ENCODE measurements at regions not wholly inside any gene's neighbourhood (a gene's known extent, or its start where the extent isn't known, plus 50 kb on each side); places are given as distances from the start of the nearest gene placed in this dataset.

DNA sequence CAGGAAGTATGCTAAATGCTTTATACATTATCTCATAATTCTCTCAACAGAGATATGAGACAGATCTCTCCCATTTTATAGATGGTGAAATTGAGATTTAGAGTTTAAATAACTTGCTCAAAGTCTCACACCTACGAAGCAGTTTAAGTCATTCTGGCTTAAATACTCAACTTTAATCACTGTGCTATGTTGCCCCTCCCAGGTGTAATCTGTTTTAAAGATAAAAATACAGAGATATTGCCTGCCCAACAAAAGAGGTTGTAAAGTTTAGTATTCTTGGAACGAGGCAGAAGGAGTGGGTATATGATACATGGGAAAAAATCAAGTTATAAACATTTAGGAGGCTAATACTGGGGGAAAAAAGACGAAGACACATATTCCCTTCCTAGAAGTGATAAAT, 156.8 kb upstream of the LRIG3 start:
- no peaks in the 10 kb centered on the region for H3K36me3 ChIP-seq (ENCODE audit: control insufficient read depth, insufficient read depth, low read length)
- Mint-ChIP-seq H3K4me3 (no peak overlapping the region), H3K27me3 (ENCODE audit: insufficient read depth) (no peaks in the 10 kb centered on the region), H3K27ac (peak overlapping the region; percentile 53), H3K36me3 (ENCODE audit: low read depth) (no peaks in the 10 kb centered on the region), H3K4me1 (peaks cover 54% of the 10 kb centered on the region), H3K9me3 (no peaks in the 10 kb centered on the region)
- H3K9me3 ChIP-seq (ENCODE audit: control insufficient read depth, low read length): no peaks in the 10 kb centered on the region
- H3K27ac ChIP-seq (ENCODE audit: low read depth, low read length): peak overlapping the region; percentile 27
- TF ChIP-seq, protein P1, sequence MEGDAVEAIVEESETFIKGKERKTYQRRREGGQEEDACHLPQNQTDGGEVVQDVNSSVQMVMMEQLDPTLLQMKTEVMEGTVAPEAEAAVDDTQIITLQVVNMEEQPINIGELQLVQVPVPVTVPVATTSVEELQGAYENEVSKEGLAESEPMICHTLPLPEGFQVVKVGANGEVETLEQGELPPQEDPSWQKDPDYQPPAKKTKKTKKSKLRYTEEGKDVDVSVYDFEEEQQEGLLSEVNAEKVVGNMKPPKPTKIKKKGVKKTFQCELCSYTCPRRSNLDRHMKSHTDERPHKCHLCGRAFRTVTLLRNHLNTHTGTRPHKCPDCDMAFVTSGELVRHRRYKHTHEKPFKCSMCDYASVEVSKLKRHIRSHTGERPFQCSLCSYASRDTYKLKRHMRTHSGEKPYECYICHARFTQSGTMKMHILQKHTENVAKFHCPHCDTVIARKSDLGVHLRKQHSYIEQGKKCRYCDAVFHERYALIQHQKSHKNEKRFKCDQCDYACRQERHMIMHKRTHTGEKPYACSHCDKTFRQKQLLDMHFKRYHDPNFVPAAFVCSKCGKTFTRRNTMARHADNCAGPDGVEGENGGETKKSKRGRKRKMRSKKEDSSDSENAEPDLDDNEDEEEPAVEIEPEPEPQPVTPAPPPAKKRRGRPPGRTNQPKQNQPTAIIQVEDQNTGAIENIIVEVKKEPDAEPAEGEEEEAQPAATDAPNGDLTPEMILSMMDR (conservative IDR thresholded peaks at IDR 0.05): no peak
- no peak for DNase-seq
- peak overlapping the region; percentile 35 for H3K9ac ChIP-seq (ENCODE audit: extremely low read depth, low read length, poor library complexity, severe bottlenecking)
- H3K4me1 ChIP-seq (ENCODE audit: control insufficient read depth, insufficient read depth, low read length): peaks cover 25% of the 10 kb centered on the region
- 52 to 80% methylated on average over 1 to 3 of the region's 3 CpGs for WGBS, 2 experiments (ENCODE audit: insufficient coverage in 1 of 2, insufficient read length in 1 of 2)
- H3K27me3 ChIP-seq (ENCODE audit: control insufficient read depth, insufficient read depth, low read length, poor library complexity, severe bottlenecking): no peaks in the 10 kb centered on the region
- H3K4me3 ChIP-seq (ENCODE audit: low read length): no peak overlapping the region

DNA sequence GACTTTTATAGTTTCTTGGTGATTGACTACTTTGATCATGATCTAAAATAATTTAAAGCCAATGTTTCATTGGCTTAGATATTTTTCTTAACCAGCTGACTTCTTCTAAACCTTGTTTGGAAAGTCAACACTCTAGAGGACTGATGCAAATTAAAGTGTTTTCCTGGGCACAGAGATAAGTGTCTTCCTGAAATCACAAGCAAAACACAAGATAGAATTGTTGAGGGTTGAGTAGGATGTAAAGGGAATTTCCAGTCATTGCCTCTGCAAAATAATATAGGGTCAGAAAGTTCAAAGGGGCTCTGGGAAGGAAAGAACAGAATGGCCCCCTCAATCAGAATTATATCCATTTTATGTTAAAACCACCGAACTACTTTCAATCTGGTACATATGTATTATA, 156.3 kb upstream of the LRIG3 start:
- H3K27me3 ChIP-seq (ENCODE audit: control insufficient read depth, insufficient read depth, low read length, poor library complexity, severe bottlenecking): no peaks in the 10 kb centered on the region
- H3K27ac Mint-ChIP-seq: peak overlapping the region; percentile 53
- TF ChIP-seq, protein P1 (conservative IDR thresholded peaks at IDR 0.05): no peak
- H3K27me3 Mint-ChIP-seq (ENCODE audit: insufficient read depth): no peaks in the 10 kb centered on the region
- peak overlapping the region; percentile 27 for H3K9ac ChIP-seq (ENCODE audit: extremely low read depth, low read length, poor library complexity, severe bottlenecking)
- H3K27ac ChIP-seq (ENCODE audit: low read depth, low read length): no peak overlapping the region
- 78% methylated on average over 1 of the region's 1 CpG; no CpG with 5 or more reads in 1 of the 2 experiments for WGBS, 2 experiments (ENCODE audit: insufficient coverage in 1 of 2, insufficient read length in 1 of 2)
- no peaks in the 10 kb centered on the region for H3K9me3 Mint-ChIP-seq
- H3K36me3 Mint-ChIP-seq (ENCODE audit: low read depth): no peaks in the 10 kb centered on the region
- no peaks in the 10 kb centered on the region for H3K9me3 ChIP-seq (ENCODE audit: control insufficient read depth, low read length)
- H3K36me3 ChIP-seq (ENCODE audit: control insufficient read depth, insufficient read depth, low read length): no peaks in the 10 kb centered on the region
- DNase-seq: no peak
- peaks cover 21% of the 10 kb centered on the region for H3K4me1 ChIP-seq (ENCODE audit: control insufficient read depth, insufficient read depth, low read length)
- peaks cover 56% of the 10 kb centered on the region for H3K4me1 Mint-ChIP-seq
- peak overlapping the region; percentile 59 for H3K4me3 ChIP-seq (ENCODE audit: low read length)
- H3K4me3 Mint-ChIP-seq: no peak overlapping the region

DNA sequence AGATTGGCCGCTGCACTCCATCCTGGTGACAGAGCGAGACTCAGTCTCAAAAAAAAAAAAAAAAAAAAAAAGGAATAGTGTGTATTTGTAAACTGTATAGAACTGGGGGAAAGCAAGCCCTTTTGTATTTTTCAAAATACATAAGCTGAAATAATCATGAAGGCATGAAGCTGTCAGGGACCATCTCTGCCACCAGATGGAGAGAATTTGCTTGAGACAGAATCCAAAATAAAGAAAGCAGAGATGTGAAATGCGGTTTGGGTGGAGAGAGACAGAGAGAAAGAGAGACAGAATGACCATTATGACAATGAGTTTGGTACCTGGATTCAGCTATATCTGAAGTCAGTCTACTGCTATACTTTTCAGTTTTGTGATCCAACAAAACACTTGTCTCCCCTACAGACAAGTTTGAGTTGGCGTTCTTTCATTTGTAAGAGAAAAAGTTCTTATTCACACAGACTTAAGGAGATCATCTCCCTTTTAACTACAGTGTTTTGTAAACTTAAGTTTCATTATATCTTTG, 155.7 kb upstream of the LRIG3 start:
- Histone ChIP-seq H3K4me1 (ENCODE audit: control insufficient read depth, insufficient read depth, low read length) (peaks cover 20% of the 10 kb centered on the region), H3K36me3 (ENCODE audit: control insufficient read depth, insufficient read depth, low read length) (no peaks in the 10 kb centered on the region), H3K4me3 (ENCODE audit: low read length) (peak overlapping the region; percentile 59), H3K9ac (ENCODE audit: extremely low read depth, low read length, poor library complexity, severe bottlenecking) (peak overlapping the region; percentile 27), H3K27ac (ENCODE audit: low read depth, low read length) (no peak overlapping the region), H3K9me3 (ENCODE audit: control insufficient read depth, low read length) (no peaks in the 10 kb centered on the region), H3K27me3 (ENCODE audit: control insufficient read depth, insufficient read depth, low read length, poor library complexity, severe bottlenecking) (no peaks in the 10 kb centered on the region)
- no peaks in the 10 kb centered on the region for H3K36me3 Mint-ChIP-seq (ENCODE audit: low read depth)
- peak overlapping the region; percentile 63 for H3K27ac Mint-ChIP-seq
- WGBS, 2 experiments (ENCODE audit: insufficient coverage in 1 of 2, insufficient read length in 1 of 2): 86 to 100% methylated on average over 1 to 4 of the region's 4 CpGs
- H3K4me3 Mint-ChIP-seq: no peak overlapping the region
- no peaks in the 10 kb centered on the region for H3K27me3 Mint-ChIP-seq (ENCODE audit: insufficient read depth)
- H3K9me3 Mint-ChIP-seq: no peaks in the 10 kb centered on the region
- TF ChIP-seq, protein P1 (conservative IDR thresholded peaks at IDR 0.05): peak; percentile 55
- H3K4me1 Mint-ChIP-seq: peaks cover 53% of the 10 kb centered on the region
- DNase-seq: no peak

All from endodermal cell (in vitro differentiated cells).